ENCODE measurements at regions not wholly inside any gene's neighbourhood (a gene's known extent, or its start where the extent isn't known, plus 50 kb on each side); places are given as distances from the start of the nearest gene placed in this dataset.

GRCh38 chr1:36675106-36675505, 192.4 kb upstream of the CSF3R start:
- DNase-seq: no peak

GRCh38 chr1:36673202-36673601, 190.5 kb upstream of the CSF3R start:
- no peak for DNase-seq

GRCh38 chr1:36669262-36669661, 186.5 kb upstream of the CSF3R start:
- no peak for DNase-seq

GRCh38 chr1:36667836-36668235, 185.1 kb upstream of the CSF3R start:
- no peak for DNase-seq

GRCh38 chr1:36667256-36667655, 184.5 kb upstream of the CSF3R start:
- no peak for DNase-seq

GRCh38 chr1:36665478-36666080, 182.9 kb upstream of the CSF3R start:
- DNase-seq: no peak

- DNase-seq: no peak
These were observed 182.0 kb upstream of the CSF3R start for GRCh38 chr1:36664571-36665287.

GRCh38 chr1:36663772-36664430, 181.2 kb upstream of the CSF3R start:
- DNase-seq: no peak

- DNase-seq: no peak
These were observed 176.1 kb upstream of the CSF3R start for GRCh38 chr1:36658838-36659237.

GRCh38 chr1:36657826-36658225, 175.1 kb upstream of the CSF3R start:
- no peak for DNase-seq

GRCh38 chr1:36656838-36657237, 174.1 kb upstream of the CSF3R start:
- no peak for DNase-seq

GRCh38 chr1:36656271-36656670, 173.6 kb upstream of the CSF3R start:
- DNase-seq: no peak

- DNase-seq: no peak
These were observed 171.9 kb upstream of the CSF3R start for GRCh38 chr1:36654586-36654985.

GRCh38 chr1:36653850-36654249, 171.1 kb upstream of the CSF3R start:
- DNase-seq: no peak

GRCh38 chr1:36652586-36652985, 169.9 kb upstream of the CSF3R start:
- DNase-seq: no peak

GRCh38 chr1:36652011-36652410, 169.3 kb upstream of the CSF3R start:
- no peak for DNase-seq

GRCh38 chr1:36651176-36651910, 168.6 kb upstream of the CSF3R start:
- no peak for DNase-seq

- DNase-seq: peak; percentile 55
These were observed 167.7 kb upstream of the CSF3R start for GRCh38 chr1:36650200-36651065.

GRCh38 chr1:36645867-36646266, 163.2 kb upstream of the CSF3R start:
- no peak for DNase-seq

GRCh38 chr1:36644556-36644955, 161.8 kb upstream of the CSF3R start:
- no peak for DNase-seq

- no peak for DNase-seq
These were observed 160.9 kb upstream of the CSF3R start for GRCh38 chr1:36643371-36644270.

- DNase-seq: no peak
These were observed 160.1 kb upstream of the CSF3R start for GRCh38 chr1:36642802-36643201.
